Posterior cingulate gyrus (tissue), 11 donors: ENCODE measurements at regions not wholly inside any gene's neighbourhood (a gene's known extent, or its start where the extent isn't known, plus 50 kb on each side); places are given as distances from the start of the nearest gene placed in this dataset.

Source experiments
- DNase-seq, 10 donors: peaks; one replicate each; pipeline versions ENCODE4 v3.0.0 to v3.0.0-alpha.2; 2020 to 2021; ENCODE audit warnings: mixed read lengths in 3 of 10
- intact Hi-C: fragments of 100-400 bp; cut with DNase I; formaldehyde crosslinking; loops from one replicate; pipeline ENCODE4 v1.15.1; 2023

DNA sequence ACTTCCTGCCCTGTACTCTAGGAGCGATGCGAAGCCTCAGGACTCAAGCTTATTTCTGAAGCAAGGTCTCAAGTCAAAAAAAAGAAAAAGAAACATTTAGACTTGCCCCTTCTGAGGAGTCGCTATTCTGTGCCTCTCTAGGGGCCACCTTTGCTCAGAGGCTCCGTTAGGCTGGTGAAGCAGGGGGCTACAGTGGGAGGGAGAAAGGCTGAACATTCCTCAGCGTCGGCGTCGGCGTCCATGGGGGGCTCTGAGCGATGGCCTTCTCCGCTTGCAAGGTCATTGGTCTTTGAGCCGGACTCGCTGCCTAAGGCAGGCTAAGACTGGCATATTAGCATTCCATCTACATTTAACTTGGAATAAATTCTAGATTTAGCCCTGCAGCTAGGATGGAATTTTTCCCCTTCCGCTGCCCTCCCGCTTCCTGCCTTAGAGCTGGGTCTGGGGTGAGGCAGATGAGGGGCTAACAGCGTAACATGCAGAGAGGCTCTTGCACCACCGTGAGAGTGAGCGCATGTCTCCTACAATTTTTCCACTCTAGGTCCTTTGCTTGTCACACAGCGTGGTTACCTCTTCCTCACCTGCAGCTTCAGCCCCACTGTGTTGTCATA is 53.6 kb upstream of the ATL2 start:
- peak in 1 of 10 donors; percentile 13 for DNase-seq
- intact Hi-C loops, result no loop called here

DNA sequence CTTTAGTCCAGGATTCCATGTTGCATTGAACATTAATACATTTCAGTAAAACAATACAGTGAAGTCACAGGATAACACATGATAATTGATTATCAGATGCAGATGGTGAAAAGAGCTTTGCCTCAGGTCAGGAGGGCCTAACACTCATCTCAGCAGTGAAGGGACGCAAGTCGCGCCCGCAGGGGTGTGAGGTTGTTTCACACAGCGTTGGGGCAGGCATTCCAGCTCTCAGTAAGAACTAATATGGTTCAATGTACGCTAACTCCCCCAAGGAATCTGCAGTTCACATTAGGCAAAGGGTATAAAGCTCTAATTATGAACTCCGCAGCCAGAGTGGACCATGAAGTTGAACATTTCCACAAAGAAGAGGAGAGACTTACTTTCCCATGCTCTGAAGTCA is 53.1 kb upstream of the ATL2 start:
- peak in 1 of 10 donors; percentile 29 for DNase-seq
- intact Hi-C loops, result no loop called here

DNA sequence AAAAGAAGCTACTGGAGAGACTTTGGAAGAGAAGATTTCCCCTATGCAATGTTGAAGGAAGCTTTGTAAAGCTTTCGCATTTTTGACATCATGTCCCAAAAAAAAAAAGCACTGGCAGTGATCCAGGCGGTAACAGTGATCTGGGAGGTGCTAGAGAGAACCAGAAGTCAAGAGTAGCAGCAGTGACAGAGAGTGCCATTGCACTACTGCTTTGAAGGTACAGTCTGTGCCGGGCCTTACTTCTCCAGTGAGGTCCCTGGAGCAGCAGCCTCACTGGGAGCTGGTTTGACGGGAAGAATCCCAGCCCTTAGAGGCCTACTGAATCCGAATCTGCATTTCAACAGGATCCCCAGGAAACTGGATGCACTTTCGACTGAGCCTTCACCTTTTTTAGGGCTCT is 50.9 kb upstream of the ATL2 start:
- intact Hi-C loops, result no loop called here
- no peak for DNase-seq

DNA sequence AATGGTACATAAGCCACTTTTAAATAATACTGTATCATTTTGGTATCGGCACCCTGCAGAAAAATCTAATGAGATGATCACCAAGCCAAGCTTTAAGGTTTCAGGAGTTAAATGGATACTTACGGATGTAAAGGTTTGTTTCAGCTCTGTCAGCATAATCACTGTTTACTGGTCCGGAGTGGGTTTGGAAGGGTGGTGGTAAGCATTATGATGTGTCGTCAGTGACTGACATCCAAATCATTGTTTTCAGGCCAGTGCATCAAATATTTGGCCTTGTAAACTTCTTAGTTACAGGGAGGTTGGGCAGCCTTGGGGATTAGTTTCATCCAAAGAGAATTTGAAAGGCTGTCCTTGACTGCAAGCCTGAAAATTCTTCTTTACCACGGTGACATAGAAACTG is 50.0 kb upstream of the ATL2 start:
- intact Hi-C loops, result no loop called here

More for the DNA sequence above, 50.0 kb upstream of the ATL2 start:
- DNase-seq, result no peak
